ENCODE measurements at regions not wholly inside any gene's neighbourhood (a gene's known extent, or its start where the extent isn't known, plus 50 kb on each side); places are given as distances from the start of the nearest gene placed in this dataset.

DNA sequence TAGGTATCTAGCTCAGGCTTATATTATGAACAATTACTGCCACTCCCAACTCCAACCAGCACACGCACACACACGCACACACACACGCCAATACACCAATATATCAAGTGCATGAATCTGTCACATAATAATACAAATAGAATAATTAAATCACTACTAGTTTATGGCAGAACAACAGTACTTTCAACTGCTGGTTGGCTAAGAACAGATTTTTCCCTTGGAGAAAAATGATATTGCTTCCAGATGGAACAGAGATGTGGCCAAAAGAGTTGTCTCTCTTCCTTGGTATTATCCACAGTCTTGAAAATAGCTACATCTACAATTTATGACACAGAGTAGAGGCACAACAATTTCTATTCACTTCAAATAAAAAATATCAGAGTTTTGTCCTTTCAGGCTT lies 538.3 kb upstream of the FAT3 start:
- H3K4me1 ChIP-seq (ENCODE audit: control insufficient read depth, insufficient read depth, low read length): no peaks in the 10 kb centered on the region
- H3K27me3 ChIP-seq (ENCODE audit: control insufficient read depth, insufficient read depth, low read length, poor library complexity, severe bottlenecking): no peaks in the 10 kb centered on the region
- H3K27ac ChIP-seq (ENCODE audit: insufficient read depth, low read depth, low read length, poor library complexity, severe bottlenecking): no peak overlapping the region
- no peaks in the 10 kb centered on the region for H3K9me3 ChIP-seq (ENCODE audit: control insufficient read depth, low read length)
- no peak overlapping the region for H3K4me3 ChIP-seq (ENCODE audit: insufficient read depth, low read depth, low read length)
- H3K36me3 ChIP-seq (ENCODE audit: control insufficient read depth, insufficient read depth, low read length): no peaks in the 10 kb centered on the region
- WGBS, 2 experiments: 97 to 100% methylated on average over 3 of the region's 3 CpGs

DNA sequence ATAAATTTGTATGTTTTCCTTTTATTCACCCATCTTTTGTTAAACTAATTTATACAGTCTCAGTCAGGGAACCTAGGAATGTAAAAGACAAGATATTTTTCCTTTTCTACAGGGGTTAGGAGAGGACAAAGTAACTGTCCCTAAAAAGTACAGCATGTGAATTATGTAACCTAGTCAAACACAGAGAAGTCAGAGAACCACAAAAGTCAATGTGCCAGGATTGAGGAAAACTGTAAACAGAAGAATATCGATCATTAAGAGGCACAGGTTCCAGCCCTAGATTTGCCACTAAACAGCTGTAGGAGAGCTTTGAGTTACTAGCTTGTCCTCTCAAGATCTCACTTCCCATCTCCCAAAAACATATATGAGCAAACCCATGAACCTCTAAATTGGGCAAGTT lies 550.9 kb upstream of the FAT3 start:
- WGBS, 2 experiments: 95 to 96% methylated on average over 1 of the region's 1 CpG

DNA sequence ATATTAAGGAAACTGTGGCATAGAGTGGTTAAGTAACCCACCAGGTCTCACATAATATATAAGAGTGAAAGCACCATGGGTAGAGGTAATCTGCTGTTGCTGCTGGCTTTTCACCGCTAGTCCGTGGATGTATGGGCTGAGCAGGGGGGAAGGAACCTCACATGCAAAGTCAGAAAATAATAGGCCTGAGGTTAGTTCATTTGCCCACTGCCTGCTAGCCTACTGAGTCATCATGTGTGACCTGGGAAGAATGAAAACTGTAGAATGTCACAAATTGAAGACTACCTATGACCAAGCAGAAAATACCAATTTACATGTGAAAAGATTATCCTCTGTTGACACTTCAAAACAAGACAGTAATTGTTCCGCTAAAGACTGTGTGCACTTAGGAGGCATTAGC lies 560.1 kb upstream of the FAT3 start:
- no peaks in the 10 kb centered on the region for H3K27me3 ChIP-seq (ENCODE audit: control insufficient read depth, insufficient read depth, low read length, poor library complexity, severe bottlenecking)
- no peaks in the 10 kb centered on the region for H3K4me1 ChIP-seq (ENCODE audit: control insufficient read depth, insufficient read depth, low read length)
- H3K9me3 ChIP-seq (ENCODE audit: control insufficient read depth, low read length): no peaks in the 10 kb centered on the region
- no peak overlapping the region for H3K27ac ChIP-seq (ENCODE audit: insufficient read depth, low read depth, low read length, poor library complexity, severe bottlenecking)
- WGBS, 2 experiments: 62 to 72% methylated on average over 3 of the region's 3 CpGs
- H3K36me3 ChIP-seq (ENCODE audit: control insufficient read depth, insufficient read depth, low read length): no peaks in the 10 kb centered on the region
- H3K4me3 ChIP-seq (ENCODE audit: insufficient read depth, low read depth, low read length): no peak overlapping the region

More for the DNA sequence above, 550.9 kb upstream of the FAT3 start:
- Histone ChIP-seq H3K27me3 (ENCODE audit: control insufficient read depth, insufficient read depth, low read length, poor library complexity, severe bottlenecking) (no peaks in the 10 kb centered on the region), H3K9me3 (ENCODE audit: control insufficient read depth, low read length) (no peaks in the 10 kb centered on the region), H3K36me3 (ENCODE audit: control insufficient read depth, insufficient read depth, low read length) (no peaks in the 10 kb centered on the region), H3K27ac (ENCODE audit: insufficient read depth, low read depth, low read length, poor library complexity, severe bottlenecking) (no peak overlapping the region), H3K4me1 (ENCODE audit: control insufficient read depth, insufficient read depth, low read length) (no peaks in the 10 kb centered on the region), H3K4me3 (ENCODE audit: insufficient read depth, low read depth, low read length) (no peak overlapping the region)

DNA sequence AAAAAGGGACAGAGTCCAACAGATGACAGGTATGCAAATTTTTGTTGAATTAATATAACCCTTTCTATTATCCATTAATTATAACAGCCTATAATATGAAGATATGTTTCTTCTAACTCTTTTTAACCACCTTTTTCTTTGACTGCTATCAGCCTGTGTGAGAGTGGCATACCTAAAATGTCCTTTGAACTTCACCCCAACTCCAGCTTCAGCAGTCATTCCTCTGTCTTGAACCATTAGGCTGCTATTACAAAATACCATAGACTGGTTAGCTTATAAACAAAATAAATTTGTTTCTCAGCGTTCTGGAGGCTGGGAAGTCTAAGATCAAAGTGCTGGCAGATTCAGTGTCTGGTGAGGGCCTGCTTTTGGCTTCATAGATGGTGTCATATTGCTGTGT lies 564.6 kb upstream of the FAT3 start:
- 91 to 100% methylated on average over 1 of the region's 1 CpG for WGBS, 2 experiments
- Histone ChIP-seq H3K4me1 (ENCODE audit: control insufficient read depth, insufficient read depth, low read length) (no peaks in the 10 kb centered on the region), H3K9me3 (ENCODE audit: control insufficient read depth, low read length) (no peaks in the 10 kb centered on the region), H3K27ac (ENCODE audit: insufficient read depth, low read depth, low read length, poor library complexity, severe bottlenecking) (no peak overlapping the region), H3K36me3 (ENCODE audit: control insufficient read depth, insufficient read depth, low read length) (no peaks in the 10 kb centered on the region), H3K4me3 (ENCODE audit: insufficient read depth, low read depth, low read length) (no peak overlapping the region), H3K27me3 (ENCODE audit: control insufficient read depth, insufficient read depth, low read length, poor library complexity, severe bottlenecking) (no peaks in the 10 kb centered on the region)

DNA sequence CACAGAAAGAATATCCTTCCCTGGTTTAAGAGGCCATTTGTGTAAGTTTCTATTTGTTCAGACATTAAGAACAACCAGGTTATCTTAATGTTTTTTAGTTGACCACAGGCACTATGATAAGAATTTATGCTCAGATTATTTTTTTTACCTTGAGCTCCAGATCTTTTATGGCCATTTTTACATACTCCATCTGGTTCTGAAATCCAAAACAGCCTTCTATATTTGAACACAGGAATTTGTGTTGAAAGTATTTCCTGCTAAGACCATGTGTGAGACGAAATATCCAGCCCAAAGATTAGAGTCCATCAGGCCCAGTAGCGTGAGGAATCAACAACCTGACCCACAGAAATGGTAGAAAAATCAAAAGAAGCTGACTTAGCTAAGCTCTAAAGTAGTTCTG lies 569.9 kb upstream of the FAT3 start:
- Histone ChIP-seq H3K27me3 (ENCODE audit: control insufficient read depth, insufficient read depth, low read length, poor library complexity, severe bottlenecking) (no peaks in the 10 kb centered on the region), H3K27ac (ENCODE audit: insufficient read depth, low read depth, low read length, poor library complexity, severe bottlenecking) (no peak overlapping the region), H3K4me1 (ENCODE audit: control insufficient read depth, insufficient read depth, low read length) (no peaks in the 10 kb centered on the region), H3K4me3 (ENCODE audit: insufficient read depth, low read depth, low read length) (no peak overlapping the region), H3K36me3 (ENCODE audit: control insufficient read depth, insufficient read depth, low read length) (no peaks in the 10 kb centered on the region), H3K9me3 (ENCODE audit: control insufficient read depth, low read length) (no peaks in the 10 kb centered on the region)
- WGBS, 2 experiments: 98 to 100% methylated on average over 2 of the region's 2 CpGs

DNA sequence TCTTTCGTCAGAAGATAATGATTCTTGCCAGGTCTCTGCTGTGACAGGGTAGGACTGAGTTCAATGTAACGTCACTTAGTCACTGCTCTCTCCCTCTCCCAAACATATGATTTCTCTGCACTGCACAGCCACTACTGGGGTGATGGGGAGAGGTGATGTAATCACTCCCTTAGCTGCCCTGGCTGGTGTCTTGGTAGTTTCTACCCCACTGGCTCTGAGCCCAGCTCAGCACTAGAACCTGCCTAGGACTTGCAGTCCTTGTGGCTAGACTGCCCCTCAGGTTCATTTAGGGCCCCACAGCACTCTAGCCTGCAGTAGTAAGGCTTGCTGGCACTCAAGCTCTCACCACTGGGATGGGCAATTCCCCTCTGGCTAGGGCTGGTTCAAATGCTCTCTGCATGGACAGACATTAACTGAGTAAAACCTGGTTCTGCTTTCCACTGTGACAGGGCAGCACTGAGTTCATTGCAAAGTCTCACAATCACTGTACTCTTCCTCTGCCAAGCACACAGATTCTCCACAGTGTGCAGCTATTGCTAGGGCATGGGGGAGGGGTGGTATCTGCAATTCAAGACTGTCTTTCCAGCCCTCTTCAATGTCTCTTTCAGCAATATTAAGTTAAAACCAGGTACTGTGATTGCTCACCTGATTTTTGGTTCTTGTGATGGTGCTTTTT lies 571.4 kb upstream of the FAT3 start:
- no peak overlapping the region for H3K27ac ChIP-seq (ENCODE audit: insufficient read depth, low read depth, low read length, poor library complexity, severe bottlenecking)
- no peak overlapping the region for H3K4me3 ChIP-seq (ENCODE audit: insufficient read depth, low read depth, low read length)
- 89 to 100% methylated on average over 1 to 2 of the region's 2 CpGs for WGBS, 2 experiments
- no peaks in the 10 kb centered on the region for H3K36me3 ChIP-seq (ENCODE audit: control insufficient read depth, insufficient read depth, low read length)
- no peaks in the 10 kb centered on the region for H3K9me3 ChIP-seq (ENCODE audit: control insufficient read depth, low read length)
- no peaks in the 10 kb centered on the region for H3K4me1 ChIP-seq (ENCODE audit: control insufficient read depth, insufficient read depth, low read length)
- H3K27me3 ChIP-seq (ENCODE audit: control insufficient read depth, insufficient read depth, low read length, poor library complexity, severe bottlenecking): no peaks in the 10 kb centered on the region

DNA sequence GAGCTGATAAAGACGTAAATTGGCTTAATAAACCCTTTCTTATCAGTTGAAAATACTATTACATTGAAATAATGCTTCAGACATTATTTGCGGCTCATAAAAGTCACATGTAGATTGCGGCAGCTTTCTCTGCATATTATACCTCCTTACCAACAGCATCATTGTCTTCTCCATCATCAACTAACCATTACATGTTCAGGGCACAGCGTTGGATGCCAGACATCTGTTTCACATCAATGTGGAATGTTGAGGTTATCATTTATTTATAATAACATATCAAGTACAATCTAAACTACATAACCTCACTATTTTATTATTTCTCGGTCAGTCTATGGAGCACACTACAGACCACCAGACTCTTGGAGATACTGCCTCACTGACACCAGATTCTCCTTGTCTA lies 573.8 kb upstream of the FAT3 start:
- Histone ChIP-seq H3K36me3 (ENCODE audit: control insufficient read depth, insufficient read depth, low read length) (no peaks in the 10 kb centered on the region), H3K27me3 (ENCODE audit: control insufficient read depth, insufficient read depth, low read length, poor library complexity, severe bottlenecking) (no peaks in the 10 kb centered on the region), H3K9me3 (ENCODE audit: control insufficient read depth, low read length) (no peaks in the 10 kb centered on the region), H3K4me3 (ENCODE audit: insufficient read depth, low read depth, low read length) (no peak overlapping the region), H3K27ac (ENCODE audit: insufficient read depth, low read depth, low read length, poor library complexity, severe bottlenecking) (no peak overlapping the region), H3K4me1 (ENCODE audit: control insufficient read depth, insufficient read depth, low read length) (no peaks in the 10 kb centered on the region)
- WGBS, 2 experiments: 93 to 96% methylated on average over 4 to 5 of the region's 5 CpGs

DNA sequence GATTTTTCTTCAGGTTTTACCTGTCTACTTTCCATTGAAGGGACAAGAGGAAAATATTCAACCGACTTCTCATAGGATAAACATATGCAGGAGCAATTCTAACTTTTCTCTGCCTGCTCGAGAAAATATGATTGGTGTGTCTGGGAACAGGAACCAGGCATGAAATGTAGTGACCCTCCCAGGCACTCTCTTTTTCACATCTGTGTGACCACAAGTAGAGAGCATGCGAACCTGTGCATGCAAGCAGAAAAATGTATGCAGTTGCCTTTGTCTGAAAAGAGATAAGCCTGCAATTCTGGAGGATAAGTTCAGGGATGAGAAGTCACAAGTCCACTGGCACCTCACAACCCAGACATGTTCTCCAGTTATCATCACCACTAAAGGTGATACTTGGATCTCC lies 583.5 kb upstream of the FAT3 start:
- Histone ChIP-seq H3K4me3 (ENCODE audit: insufficient read depth, low read depth, low read length) (no peak overlapping the region), H3K27ac (ENCODE audit: insufficient read depth, low read depth, low read length, poor library complexity, severe bottlenecking) (no peak overlapping the region), H3K27me3 (ENCODE audit: control insufficient read depth, insufficient read depth, low read length, poor library complexity, severe bottlenecking) (no peaks in the 10 kb centered on the region), H3K9me3 (ENCODE audit: control insufficient read depth, low read length) (no peaks in the 10 kb centered on the region), H3K36me3 (ENCODE audit: control insufficient read depth, insufficient read depth, low read length) (no peaks in the 10 kb centered on the region), H3K4me1 (ENCODE audit: control insufficient read depth, insufficient read depth, low read length) (no peaks in the 10 kb centered on the region)
- 96 to 97% methylated on average over 3 of the region's 3 CpGs for WGBS, 2 experiments

DNA sequence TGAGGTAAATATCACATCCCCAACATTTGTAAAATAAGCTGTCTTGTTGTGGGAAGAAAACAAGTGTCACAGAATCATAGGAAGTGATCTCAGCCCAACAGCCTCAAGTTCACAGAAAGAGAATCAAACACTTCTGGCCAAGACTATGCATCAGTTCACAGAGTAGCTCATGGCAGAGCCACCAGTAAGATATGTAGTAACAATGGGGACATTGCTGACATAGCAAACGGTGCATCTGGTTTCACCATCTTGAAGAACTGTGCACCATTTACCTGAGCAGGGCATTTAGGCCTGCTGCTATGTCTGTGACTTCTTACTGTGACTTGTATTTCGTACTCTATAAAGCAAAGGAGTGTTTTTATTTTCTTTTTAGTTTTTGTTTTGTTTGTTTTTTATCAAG lies 585.3 kb upstream of the FAT3 start:
- H3K36me3 ChIP-seq (ENCODE audit: control insufficient read depth, insufficient read depth, low read length): no peaks in the 10 kb centered on the region
- H3K4me3 ChIP-seq (ENCODE audit: insufficient read depth, low read depth, low read length): no peak overlapping the region
- no peaks in the 10 kb centered on the region for H3K27me3 ChIP-seq (ENCODE audit: control insufficient read depth, insufficient read depth, low read length, poor library complexity, severe bottlenecking)
- no peaks in the 10 kb centered on the region for H3K4me1 ChIP-seq (ENCODE audit: control insufficient read depth, insufficient read depth, low read length)
- WGBS, 2 experiments: 92 to 98% methylated on average over 2 of the region's 2 CpGs
- H3K9me3 ChIP-seq (ENCODE audit: control insufficient read depth, low read length): no peaks in the 10 kb centered on the region
- H3K27ac ChIP-seq (ENCODE audit: insufficient read depth, low read depth, low read length, poor library complexity, severe bottlenecking): no peak overlapping the region

DNA sequence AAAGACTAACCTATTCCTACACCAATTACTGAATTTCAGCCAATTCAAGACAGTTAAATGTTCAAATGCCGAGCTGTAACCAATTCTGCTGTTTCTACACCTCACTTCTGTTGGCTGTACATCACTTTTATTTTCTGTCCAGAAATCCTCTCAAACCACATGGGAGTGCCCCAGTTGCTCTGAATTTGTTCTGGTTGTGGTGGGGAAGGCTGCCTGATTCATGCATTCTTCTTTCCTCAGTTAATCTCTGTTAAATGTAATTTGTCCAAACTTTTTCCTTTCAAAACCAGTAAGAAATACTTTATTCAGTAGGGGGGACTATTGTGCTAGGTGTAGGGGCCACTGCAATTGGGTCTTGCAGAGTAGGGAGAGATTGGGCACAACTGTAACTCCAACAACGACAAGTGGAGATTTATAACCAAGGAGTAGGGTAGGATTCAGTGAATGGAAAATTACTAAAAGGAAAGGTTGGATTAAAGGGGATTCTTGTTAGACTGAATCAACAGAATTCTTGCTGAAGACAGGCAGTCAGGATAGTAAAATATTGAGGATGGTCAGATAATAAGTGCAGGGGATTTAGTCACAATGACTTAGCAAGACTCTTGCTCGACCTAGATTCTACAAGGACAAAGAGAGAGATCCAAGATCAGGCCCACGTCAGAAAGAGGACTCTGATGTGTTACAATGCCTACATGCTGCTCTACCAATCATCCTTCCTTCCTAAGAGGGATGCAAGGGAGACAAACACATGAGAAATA lies 593.5 kb upstream of the FAT3 start:
- Histone ChIP-seq H3K36me3 (ENCODE audit: control insufficient read depth, insufficient read depth, low read length) (no peaks in the 10 kb centered on the region), H3K27me3 (ENCODE audit: control insufficient read depth, insufficient read depth, low read length, poor library complexity, severe bottlenecking) (no peaks in the 10 kb centered on the region), H3K27ac (ENCODE audit: insufficient read depth, low read depth, low read length, poor library complexity, severe bottlenecking) (no peak overlapping the region), H3K9me3 (ENCODE audit: control insufficient read depth, low read length) (no peaks in the 10 kb centered on the region), H3K4me1 (ENCODE audit: control insufficient read depth, insufficient read depth, low read length) (no peaks in the 10 kb centered on the region), H3K4me3 (ENCODE audit: insufficient read depth, low read depth, low read length) (no peak overlapping the region)
- 90 to 94% methylated on average over 4 of the region's 4 CpGs for WGBS, 2 experiments
